Ishikawa (cell line): ENCODE measurements at regions not wholly inside any gene's neighbourhood (a gene's known extent, or its start where the extent isn't known, plus 50 kb on each side); places are given as distances from the start of the nearest gene placed in this dataset.

Source experiments
- CEBPB ChIP-seq: IDR thresholded peaks from 2 replicates; pipeline ENCODE4 v1.6.1; 2012
- CREB1 ChIP-seq: IDR thresholded peaks from 2 replicates; pipeline ENCODE4 v1.6.1; 2012; ENCODE audit warnings: low read depth
- EGR1 ChIP-seq: IDR thresholded peaks from 2 replicates; pipeline ENCODE4 v1.6.1; 2012
- EP300 ChIP-seq: IDR thresholded peaks from 2 replicates; pipeline ENCODE4 v1.6.1; 2012; ENCODE audit warnings: borderline replicate concordance
- FOXM1 ChIP-seq: IDR thresholded peaks from 2 replicates; pipeline ENCODE4 v1.6.1; 2012; ENCODE audit warnings: low read depth, borderline replicate concordance
- MAX ChIP-seq: IDR thresholded peaks from 2 replicates; pipeline ENCODE4 v1.6.1; 2012
- NFIC ChIP-seq: IDR thresholded peaks from 2 replicates; pipeline ENCODE4 v1.6.1; 2012
- RAD21 ChIP-seq: IDR thresholded peaks from 2 replicates; pipeline ENCODE4 v1.6.1; 2012; ENCODE audit warnings: low read depth
- REST ChIP-seq: IDR thresholded peaks from 2 replicates; pipeline ENCODE4 v1.6.1; 2012; ENCODE audit warnings: low read depth, mild to moderate bottlenecking
- TAF1 ChIP-seq: IDR thresholded peaks from 2 replicates; pipeline ENCODE4 v1.6.1; 2012; ENCODE audit warnings: low read depth, mild to moderate bottlenecking
- TCF12 ChIP-seq: IDR thresholded peaks from 2 replicates; pipeline ENCODE4 v1.6.1; 2012; ENCODE audit warnings: low read depth
- TEAD4 ChIP-seq: IDR thresholded peaks from 2 replicates; pipeline ENCODE4 v1.6.1; 2012
- YY1 ChIP-seq: IDR thresholded peaks from 2 replicates; pipeline ENCODE4 v1.6.1; 2012; ENCODE audit warnings: low read depth
- ZBTB7A ChIP-seq: IDR thresholded peaks from 2 replicates; pipeline ENCODE4 v1.6.1; 2012; ENCODE audit warnings: low read depth
- TF ChIP-seq, protein P1 (sequence below): IDR thresholded peaks from 2 replicates; pipeline ENCODE4 v1.6.1; 2012

DNA sequence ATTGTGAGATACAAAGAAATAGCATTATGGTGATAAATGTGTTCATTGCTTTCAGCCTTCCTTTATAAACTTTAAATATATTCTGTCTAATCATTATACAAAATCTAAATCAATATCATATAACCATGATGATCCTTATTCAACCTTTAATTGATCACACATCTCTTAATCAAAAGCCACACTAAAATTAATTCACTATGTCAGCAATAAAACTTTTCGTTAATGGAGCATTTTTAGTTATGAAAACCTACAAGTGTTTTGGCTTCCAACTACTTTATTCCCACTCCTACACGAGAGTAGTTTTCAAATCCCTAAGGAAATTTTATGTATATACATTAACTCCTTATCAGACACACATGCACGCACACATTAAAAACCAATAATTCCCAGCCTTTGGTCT lies 530.2 kb downstream of the KCTD8 start:
- TF ChIP-seq CREB1 (no peak), REST (no peak), ZBTB7A (no peak), TCF12 (no peak)

- TF ChIP-seq CEBPB (no peak), YY1 (no peak)
Observed at GRCh38 chr4:43932448-43932847, 516.2 kb downstream of the KCTD8 start.

GRCh38 chr4:43943998-43944397 lies 504.6 kb downstream of the KCTD8 start:
- TF ChIP-seq EGR1 (no peak), EP300 (no peak), CEBPB (no peak), TAF1 (no peak), RAD21 (no peak), TEAD4 (no peak), NFIC (no peak), CREB1 (no peak), ZBTB7A (no peak), REST (no peak), TCF12 (no peak), MAX (no peak), YY1 (no peak), FOXM1 (no peak)
- TF ChIP-seq, protein P1, sequence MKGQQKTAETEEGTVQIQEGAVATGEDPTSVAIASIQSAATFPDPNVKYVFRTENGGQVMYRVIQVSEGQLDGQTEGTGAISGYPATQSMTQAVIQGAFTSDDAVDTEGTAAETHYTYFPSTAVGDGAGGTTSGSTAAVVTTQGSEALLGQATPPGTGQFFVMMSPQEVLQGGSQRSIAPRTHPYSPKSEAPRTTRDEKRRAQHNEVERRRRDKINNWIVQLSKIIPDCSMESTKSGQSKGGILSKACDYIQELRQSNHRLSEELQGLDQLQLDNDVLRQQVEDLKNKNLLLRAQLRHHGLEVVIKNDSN = no peak

- TF ChIP-seq EP300 = no peak
- no peak for TF ChIP-seq REST
- TF ChIP-seq YY1 = no peak
- TF ChIP-seq, protein P1 = no peak
- no peak for TF ChIP-seq FOXM1
- no peak for TF ChIP-seq RAD21
- TF ChIP-seq TCF12 = no peak
- no peak for TF ChIP-seq NFIC
- no peak for TF ChIP-seq CEBPB
- no peak for TF ChIP-seq TEAD4
- TF ChIP-seq EGR1 = no peak
- no peak for TF ChIP-seq CREB1
- TF ChIP-seq MAX = no peak
- TF ChIP-seq TAF1 = no peak
- no peak for TF ChIP-seq ZBTB7A
Observed at GRCh38 chr4:43959976-43960375, 488.6 kb downstream of the KCTD8 start.

GRCh38 chr4:43968011-43968410 lies 480.6 kb downstream of the KCTD8 start:
- no peak for TF ChIP-seq NFIC

DNA sequence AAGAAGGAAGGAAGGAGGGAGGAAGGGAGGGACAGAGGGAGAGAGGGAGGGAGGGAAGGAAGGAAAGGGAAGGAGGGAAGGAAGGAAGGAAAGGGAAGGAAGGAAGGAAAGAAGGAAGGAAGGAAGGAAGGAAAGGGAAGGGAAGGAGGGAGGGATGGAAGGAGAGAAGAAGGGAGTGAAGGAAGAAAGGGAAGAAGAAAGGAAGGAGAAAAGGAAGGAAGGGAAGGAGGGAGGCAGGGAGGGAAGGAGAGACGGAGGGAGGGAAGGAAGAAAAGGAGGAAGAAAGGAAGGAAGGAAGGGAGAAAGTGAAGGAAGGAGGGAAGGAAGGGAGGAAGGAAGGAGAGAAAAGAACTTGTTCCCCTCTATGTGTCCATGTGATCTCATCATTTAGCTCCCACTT lies 465.0 kb downstream of the KCTD8 start:
- TF ChIP-seq MAX = no peak
